NCI-H345 treated with DMSO at 0.1 percent for 48 hours (cell line): ENCODE measurements at regions not wholly inside any gene's neighbourhood (a gene's known extent, or its start where the extent isn't known, plus 50 kb on each side); places are given as distances from the start of the nearest gene placed in this dataset.

Source experiments
- DNase-seq: peaks from one replicate; lab custom pipeline; 2025; ENCODE audit not compliant: unreplicated experiment; lab: John Stamatoyannopoulos, UW

DNA sequence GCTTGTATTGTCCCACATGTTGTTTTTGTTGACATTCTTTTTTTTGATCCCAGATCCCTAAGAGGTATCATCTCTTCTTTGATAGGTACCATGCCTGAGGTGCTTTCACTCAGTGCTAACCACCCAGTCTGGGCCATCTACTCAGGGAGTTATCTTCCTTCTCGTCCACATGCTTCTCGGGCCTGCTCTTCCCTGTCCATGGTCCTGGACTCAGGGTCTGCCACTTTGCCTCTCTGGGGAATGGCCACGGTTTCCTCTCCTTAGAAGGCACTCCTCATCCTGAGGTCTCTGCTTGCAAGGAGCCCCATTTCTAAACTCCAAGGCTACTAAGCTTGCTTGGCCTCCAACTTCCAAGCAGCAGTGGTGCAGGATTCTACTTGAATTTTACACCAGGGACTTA is 227.0 kb upstream of the NCAM1 start:
- DNase-seq = no peak

DNA sequence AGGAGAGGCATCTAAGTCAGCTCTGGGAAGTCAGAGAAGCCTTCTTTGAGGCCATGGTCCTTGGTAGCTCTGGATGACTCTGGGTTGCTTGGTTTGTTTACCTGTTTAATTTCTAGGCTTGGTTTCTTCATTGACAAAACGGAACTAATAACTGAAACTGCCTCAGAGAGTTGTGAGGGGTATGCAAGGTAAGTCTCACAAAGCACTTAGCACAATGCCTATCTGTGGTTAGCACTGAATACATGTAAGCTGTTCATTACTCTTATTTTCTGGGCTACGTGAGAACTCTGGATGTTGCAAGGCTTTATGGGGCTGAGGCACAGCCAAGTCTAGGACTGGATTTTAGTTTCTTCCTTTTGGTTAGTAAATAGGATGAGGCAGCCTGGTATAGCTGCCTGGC is 225.8 kb upstream of the NCAM1 start:
- no peak for DNase-seq

DNA sequence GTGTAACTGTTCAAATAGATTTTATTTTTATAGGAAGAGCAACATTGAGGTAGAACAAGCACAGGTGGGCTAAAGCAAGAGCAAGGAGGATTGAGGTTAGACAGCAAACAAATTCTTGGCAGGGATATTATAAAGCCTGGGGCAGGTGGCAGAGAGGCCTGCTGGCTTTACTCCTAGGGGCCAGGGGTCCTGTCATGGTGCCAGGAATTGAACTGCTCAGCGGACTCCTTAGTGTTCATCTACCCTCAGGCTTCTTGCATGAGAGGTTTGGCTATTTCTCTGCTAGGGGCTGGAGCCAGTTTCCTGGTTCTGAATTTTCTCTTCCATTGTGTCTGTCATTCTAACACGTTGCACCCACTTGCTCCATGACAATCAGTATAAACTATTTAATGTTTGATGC is 217.2 kb upstream of the NCAM1 start:
- peak; percentile 75 for DNase-seq

DNA sequence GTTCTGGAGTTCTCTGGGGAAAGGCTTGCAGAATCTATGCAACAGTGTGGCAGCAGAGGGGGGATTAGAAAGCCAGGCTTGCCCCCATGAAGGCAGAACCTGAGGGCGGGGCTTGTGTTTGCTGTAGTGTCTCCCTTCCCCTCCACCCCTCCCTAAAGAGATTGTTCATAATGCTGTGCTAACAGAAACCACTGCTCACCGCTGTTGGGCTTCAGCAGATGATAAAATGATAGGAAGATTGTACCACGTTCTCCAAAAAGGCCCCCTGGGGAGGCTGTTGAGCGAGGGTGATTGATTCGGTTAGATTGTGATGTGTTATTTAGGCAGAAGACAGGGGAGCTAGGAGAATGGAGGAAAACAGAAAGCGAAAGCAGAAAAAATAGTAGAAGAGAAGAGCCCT is 215.2 kb upstream of the NCAM1 start:
- no peak for DNase-seq

DNA sequence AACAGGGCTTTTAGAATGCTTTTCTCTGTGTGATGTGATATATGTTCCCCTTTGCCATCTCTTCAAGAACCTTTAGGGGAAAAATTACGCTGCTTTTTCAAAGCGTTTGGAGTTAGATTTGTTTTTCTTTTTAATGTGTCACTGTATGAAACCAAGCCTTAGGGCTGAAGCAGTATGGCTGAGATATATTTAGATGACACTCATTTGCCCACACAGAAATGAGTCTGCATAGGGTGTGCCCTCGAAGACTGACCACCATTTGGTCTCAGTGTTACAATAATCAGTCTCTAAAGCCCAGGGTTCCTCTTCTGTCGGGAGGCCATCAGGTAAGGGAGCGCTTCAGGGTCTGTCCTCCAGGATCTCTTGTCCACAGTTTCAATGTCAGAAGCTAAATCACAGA is 213.0 kb upstream of the NCAM1 start:
- DNase-seq = no peak

DNA sequence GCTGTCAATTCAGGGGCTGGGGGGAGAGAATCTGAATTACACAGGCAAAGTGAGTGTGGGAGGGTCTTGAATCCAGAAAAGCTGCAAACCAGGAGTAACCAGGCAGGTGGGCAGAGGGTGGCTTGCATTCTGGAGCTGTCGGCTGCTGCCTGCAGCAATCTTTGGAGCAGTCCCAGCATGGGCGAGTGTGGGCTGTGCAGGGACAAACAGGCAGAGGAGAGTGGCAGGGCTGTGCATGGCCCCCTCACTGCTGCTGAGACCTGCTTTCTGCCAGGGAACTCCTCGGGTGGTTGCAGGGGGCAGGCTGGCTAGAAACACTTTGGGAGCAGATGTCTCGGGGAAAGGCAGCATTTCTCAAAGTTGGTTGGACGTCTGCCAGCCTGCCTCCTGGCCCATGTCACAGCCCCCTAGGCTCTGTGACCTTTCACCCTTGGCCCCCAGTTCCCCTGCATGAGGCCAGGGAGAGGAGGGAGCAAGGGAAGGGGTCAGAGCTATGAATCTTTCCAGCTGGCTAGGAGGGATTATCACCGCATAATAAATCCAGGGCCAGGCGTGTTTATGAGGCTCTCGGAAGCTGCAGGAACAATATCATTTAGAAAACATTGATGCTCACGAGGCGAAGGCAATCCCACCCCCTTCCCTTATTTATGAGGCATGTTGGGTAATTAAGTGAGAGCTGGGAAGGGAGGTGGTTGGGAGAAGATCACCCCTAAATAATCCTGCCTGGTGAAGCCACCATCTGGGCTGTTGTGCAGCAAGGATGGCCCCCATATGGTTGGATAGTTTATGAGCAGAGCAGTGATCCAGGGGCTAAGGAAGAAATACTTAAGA is 212.3 kb upstream of the NCAM1 start:
- no peak for DNase-seq

DNA sequence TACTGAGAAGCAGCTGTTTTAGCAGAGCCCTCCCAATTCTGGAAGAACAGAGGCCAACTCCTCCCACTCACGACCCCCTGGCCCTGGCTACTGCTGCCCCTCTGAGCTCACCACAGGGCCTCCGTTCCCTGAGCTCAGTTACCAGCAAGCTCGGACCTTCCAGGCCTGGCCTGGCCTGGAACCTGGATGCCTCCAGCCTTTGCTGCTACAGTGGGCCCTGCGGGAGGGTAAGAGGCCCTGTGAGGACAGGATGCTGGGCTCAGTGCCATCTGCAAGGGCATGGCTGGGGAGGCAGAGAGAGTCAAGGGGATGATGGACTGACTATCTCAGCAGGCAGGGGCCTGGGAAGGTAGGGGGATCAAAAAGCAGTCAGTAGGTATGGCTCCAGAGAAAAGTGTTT is 209.9 kb upstream of the NCAM1 start:
- DNase-seq = no peak

DNA sequence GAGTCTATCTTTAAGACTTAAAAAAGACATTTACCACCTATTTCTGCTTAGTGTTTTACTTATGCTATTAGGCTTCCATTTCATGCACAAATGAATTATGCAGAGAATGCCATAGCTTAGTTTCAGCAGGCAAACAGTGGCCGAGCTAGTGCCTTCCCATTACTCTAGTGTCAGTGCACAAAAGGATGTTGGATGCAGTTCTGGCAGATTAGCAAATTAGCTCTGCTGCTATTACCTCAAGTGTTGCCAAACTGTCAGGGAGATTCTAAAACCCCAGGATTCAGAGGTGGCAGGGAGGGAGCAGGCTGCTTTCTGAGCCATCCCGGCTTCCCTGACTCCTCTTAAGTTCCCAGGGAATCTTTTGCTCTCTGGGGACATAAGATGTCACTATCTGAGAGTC is 209.4 kb upstream of the NCAM1 start:
- DNase-seq = no peak

DNA sequence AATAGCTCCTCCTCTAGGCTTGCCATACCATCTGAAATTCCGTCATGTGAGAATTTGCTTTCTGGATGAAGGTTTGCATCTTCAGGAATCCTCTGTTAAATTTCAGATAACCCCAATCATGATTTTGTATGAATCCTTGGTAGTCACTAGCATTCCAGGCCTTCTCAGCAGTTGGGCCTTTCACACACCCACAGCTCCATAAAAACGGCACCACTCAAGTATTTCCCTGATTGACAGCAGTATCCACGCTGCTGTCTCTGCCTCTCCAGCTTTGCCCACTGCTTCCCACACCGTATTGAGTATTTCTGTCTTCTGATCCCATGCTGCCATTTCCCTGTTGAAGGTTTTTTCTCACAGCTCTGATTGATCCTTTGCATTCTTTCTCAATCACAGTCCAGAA is 208.7 kb upstream of the NCAM1 start:
- no peak for DNase-seq

DNA sequence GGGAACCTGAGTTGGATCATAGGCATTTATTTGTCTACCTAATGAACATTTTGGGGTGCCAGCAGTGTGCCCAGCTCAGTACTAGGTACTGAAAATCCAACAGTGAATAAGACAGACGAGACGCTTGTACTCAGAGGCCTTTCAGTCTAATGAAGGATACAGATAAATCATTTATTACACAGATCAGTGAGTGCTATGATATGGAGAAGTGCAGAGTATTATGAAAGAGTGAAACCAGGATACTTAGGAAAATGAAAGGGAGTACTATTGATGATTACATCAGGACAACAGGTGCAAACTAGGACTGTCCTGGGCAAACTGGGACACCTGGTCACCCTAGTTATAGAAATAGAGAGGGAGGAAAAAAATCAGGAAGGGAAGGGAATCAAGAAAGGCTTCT is 207.5 kb upstream of the NCAM1 start:
- DNase-seq = no peak

DNA sequence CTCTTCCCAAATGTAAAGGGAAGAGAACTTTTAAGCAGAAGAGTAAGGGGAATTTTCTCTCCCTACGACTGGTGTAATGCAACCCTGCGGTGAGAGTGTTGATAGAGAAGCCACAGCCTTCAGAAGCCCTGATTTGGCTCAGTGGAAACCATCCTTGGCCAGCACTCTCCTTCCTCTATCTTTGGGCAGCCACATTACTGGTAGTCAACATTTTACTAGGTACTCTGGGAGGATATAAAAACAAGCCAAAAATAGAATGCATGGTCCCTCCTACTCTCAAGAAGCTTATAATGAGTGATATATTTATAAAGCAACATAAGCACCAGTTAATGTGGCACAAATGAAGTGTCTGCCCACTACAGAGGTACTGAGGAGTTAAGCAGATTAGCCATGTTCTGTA is 201.8 kb upstream of the NCAM1 start:
- no peak for DNase-seq

DNA sequence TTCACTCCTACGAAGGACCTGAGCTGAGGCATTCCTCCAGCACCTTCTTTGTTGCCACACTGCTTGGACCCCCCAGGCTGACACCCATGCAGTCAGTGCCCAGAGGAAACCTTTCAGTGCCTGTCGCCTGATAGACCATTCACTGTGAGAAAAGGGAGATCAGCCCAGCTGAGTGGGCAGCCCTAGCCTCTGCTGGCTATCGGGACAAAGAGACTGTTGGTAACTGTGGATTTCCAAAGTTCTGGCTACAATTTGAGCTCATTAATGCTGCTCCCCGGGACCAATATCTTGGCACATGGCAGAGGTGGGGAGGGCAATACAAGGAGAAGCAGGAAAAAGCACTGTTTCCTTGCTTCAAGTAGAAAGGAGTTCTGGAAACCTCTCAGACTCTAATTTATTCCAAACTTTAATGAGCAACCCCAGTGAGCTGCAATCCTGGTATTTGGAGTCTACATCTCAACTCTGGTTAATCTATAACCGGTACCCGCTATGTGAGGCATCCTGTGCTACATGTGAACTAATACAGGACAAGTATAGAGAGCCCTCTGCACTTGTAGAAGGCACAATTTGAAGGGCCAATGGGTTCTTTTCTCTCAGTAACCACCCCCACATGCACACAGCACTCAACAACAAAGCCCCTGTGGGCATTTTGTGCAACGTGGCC is 200.7 kb upstream of the NCAM1 start:
- no peak for DNase-seq

DNA sequence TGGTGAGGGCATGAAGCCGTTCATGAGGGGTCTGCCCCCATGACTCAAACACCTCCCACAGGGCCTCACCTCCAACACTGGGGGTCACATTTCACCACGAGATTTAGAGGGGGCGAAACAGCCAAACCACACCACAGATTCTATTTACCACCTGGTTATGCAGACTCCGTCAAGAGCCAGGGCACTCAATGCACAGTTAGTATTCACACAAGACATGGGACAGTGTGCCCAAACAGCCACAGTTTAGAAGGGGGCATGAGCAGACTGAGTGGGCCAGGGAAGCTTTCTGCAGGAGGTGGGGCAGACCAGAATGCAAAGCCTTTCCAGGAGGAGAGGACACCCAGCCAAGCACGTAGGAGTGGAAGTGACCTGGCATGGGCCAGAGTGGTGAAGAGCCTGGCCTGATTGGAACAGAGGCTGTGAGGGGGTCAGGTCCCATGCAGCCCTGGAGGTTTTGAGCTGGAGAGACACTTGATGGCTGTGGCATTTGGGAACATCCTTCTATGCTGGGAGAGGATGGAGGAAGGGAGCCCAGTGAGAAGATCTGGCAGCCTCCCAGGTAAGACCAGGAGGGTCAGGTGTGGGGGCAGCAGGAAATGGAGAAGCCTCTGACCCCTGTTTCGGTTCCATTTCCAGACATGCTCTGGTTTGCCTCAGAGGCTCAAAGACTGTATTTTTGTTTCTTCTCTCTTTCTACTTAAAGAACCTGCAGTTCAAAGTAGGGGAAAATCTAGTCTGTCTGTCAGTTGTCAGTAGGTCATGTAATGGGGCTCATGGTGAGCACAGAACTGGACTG is 199.1 kb upstream of the NCAM1 start:
- no peak for DNase-seq

DNA sequence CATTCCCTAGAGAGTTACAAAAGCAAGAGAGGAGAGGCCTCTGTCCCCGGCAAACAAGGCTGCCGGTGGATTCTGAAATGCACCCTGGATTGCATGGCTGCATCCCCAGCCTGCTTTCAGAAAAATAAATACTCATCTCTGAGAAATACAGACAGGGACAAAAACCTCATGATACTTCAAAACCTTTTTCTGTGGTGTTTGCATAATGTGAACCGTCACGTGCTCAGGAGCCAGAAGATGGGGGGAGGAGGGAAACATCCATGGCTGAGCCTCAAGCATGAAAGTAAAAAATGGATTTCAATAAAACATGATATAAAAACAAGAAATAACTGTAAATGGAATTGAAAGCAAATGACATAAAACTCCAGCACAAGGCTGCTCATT is 198.5 kb upstream of the NCAM1 start:
- DNase-seq = peak; percentile 35

DNA sequence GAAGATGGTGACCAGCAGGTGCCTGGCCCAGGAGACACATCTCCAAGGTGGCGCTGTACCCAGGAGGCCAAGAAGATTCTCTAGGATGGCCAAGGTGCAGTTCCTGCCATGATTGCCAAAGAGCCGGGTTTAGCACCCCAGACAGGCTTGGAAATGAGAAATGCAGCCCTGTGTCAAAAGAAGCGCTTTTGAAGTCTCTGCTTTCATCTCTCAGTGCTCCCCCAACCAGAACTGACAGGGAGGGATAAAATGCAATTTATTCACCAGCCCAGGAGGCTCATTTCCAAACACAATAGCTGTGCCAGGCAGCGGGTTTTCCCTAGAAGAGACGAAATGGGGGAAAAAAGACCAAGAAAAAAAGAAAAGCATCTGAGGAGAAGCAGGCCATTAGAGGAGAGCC is 195.9 kb upstream of the NCAM1 start:
- DNase-seq = no peak

DNA sequence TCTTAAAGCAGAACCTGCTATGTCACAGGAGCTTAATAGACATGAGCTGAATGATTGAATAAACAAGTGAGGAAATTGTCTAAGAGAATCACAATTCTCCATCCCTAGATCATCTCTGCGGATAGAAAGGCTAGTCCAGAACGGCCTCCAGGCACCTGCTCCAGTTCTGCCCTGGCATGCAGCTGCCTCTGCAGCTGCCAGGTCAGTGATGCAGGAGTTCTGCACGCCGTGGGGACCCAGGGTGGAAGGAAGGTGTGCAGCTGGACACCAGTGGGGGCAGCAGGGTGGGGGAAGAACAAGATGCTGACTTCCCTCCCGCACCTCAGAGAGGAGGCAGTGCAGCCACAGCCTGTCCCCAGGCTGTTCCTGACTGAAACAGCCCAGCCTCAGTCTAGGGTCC is 192.1 kb upstream of the NCAM1 start:
- DNase-seq = peak; percentile 5

DNA sequence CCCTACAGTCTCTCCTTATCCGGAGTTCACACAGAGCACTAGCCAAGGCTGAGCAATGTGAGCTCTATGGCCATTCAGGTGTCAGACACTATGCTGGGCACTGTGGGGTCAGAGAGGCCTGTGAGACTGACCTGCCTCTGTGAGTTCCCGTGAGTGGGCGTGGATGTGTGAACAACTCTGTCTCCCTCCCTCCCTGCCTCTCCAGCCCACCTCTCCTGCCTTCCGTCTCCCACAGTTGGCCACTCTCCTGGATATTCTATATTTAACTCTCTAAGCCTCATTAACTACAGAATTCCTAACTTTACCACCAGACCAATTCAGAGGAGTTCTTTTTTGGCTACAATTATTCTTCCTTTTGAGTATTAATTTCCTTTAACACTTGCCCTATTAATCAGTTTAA is 191.6 kb upstream of the NCAM1 start:
- DNase-seq = no peak

DNA sequence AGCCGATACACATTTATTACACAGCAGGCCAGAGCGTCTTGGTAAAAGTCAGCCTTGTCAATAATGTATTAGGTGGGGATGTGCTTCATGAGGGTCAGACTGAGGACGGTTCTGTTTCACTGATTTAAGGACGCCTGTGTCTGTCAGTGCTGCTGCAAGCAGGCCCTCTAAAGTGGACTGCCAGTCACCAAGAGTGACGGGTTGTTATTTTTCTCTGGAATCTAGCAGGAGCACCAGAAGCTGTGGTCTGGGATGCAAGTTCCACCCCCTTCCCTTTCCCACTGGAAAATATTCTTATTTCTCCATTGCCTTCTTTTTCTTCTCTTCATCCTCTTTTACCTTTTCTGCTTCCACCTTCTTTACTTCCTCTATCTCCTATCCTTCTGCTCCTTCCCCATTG is 191.2 kb upstream of the NCAM1 start:
- no peak for DNase-seq

DNA sequence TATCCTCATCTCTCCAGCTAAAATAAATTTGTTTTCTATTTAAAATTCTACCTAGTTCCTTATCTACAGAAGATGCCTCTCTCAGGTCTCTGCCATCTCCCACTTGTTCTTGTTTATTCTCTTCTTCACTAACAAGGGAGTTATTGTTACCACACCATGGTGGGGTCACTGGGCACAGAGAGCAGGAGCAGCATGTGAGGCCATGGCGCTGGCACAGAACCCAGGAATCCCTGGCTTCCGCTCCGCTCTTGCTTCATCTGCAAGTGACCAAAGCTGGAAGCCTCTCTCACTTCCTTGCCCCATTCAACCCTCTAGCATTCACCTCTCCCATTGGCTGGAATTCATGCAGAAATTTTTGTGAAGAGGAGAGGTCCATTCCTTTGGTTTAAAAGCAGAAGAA is 190.7 kb upstream of the NCAM1 start:
- DNase-seq = no peak

DNA sequence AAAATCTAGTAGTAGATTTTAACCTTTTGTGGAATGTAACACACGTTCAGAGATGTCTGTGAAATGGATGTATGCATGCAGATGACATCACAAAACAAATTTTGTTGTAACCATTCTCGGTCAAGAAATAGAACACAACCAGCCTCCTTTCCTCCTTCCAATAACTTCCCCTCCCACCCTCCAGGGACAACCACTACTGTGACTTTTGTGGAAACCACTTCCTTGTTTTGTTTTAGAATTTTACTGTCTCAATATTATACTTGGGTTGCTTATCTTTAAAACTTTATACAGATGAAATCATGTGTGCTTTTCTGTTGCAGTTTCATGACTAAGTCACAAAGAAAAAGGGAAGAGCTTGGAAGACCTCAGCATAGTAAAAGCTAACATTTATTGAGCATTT is 189.4 kb upstream of the NCAM1 start:
- no peak for DNase-seq

DNA sequence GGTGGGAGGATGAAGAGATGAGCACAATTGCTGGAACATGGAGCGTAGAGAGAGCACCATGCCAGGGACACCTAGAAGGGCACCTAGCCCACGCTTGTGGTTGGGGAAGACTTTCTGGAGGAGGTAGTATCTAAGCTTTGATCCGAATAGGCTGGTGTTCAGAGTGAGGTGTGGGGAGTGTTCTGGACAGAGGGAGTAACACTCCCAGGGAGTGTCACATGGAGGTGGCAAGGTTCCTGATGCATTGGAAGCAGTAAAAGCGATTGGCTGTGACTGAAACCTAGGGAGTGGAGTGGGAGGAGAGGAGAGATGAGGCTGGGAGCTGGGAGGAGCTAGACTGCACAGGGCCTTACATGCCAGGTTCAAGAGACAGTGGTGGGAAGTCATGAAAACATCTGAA is 188.0 kb upstream of the NCAM1 start:
- no peak for DNase-seq

DNA sequence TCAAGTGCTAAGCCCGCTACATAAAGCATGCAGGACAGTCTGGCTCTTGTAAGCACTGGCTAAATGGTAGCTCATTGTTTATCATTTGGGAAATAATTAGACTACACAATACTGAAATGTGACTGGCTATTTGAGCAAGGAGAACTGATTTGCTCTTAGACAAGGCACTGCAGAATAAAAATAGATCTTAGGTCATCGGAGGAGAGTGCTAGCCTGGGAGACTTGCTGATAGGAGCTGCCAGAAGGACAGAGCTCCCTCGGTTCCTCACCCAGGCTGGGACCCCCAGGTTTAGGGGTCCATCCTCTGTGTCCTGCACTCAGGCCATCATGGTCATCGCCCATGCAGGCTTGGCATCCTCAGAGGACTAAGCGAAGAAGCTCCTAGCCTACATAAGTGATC is 184.4 kb upstream of the NCAM1 start:
- DNase-seq = no peak
